Keratinocyte (primary cell): ENCODE measurements at regions not wholly inside any gene's neighbourhood (a gene's known extent, or its start where the extent isn't known, plus 50 kb on each side); places are given as distances from the start of the nearest gene placed in this dataset.

Experiments
- DNase-seq: peaks from one replicate; pipeline ENCODE4 v3.0.0-alpha.2; 2011; ENCODE audit warnings: low read depth, missing footprints, low spot score
- FAIRE-seq: peaks from 2 replicates; lab custom pipeline; 2011; peaks lifted over from hg19 to GRCh38; lab: Jason Lieb, UNC
- H2AFZ ChIP-seq: 2 replicates; pipeline ENCODE4 v1.6.0; 2012; ENCODE audit warnings: low read length, control low read depth, inconsistent platforms; ENCODE audit not compliant: control insufficient read depth
- H3K27ac ChIP-seq: 2 replicates; pipeline ENCODE4 v1.5.1; 2011; ENCODE audit warnings: low read length; ENCODE audit not compliant: control insufficient read depth, insufficient read depth
- H3K27me3 ChIP-seq: 3 replicates; pipeline ENCODE4 v1.6.0; 2011; ENCODE audit warnings: low read length; ENCODE audit not compliant: control insufficient read depth, insufficient read depth; ENCODE audit errors: extremely low read depth
- H3K36me3 ChIP-seq, 2 experiments: 2 replicates in 1 of 2; 3 replicates in 1 of 2; pipeline ENCODE4 v1.5.1; 2011; ENCODE audit warnings: low read length in 2 of 2, mild to moderate bottlenecking in 1 of 2; ENCODE audit not compliant: control insufficient read depth in 2 of 2, insufficient read depth in 2 of 2; ENCODE audit errors: extremely low read depth in 1 of 2
- H3K4me1 ChIP-seq: 3 replicates; pipeline ENCODE4 v1.5.1; 2011; ENCODE audit warnings: low read length; ENCODE audit not compliant: control insufficient read depth, insufficient read depth; ENCODE audit errors: extremely low read depth
- H3K4me2 ChIP-seq: 3 replicates; pipeline ENCODE4 v1.6.0; 2011; ENCODE audit warnings: low read depth, low read length; ENCODE audit not compliant: control insufficient read depth, insufficient read depth; ENCODE audit errors: extremely low read depth
- H3K4me3 ChIP-seq, 3 experiments: fragments of 200-600 bp in 1 of 3; sonication (generic) in 1 of 3; 2 replicates in 2 of 3; 3 replicates in 1 of 3; pipeline ENCODE4 v1.5.1; 2011 to 2016; ENCODE audit warnings: low read length in 3 of 3, mild to moderate bottlenecking in 3 of 3, control low read depth in 2 of 3, inconsistent platforms in 1 of 3, low read depth in 1 of 3, mixed read lengths in 1 of 3, mixed run types in 1 of 3, moderate library complexity in 1 of 3; ENCODE audit not compliant: control insufficient read depth in 2 of 3, insufficient read depth in 2 of 3; ENCODE audit errors: extremely low read depth in 1 of 3
- H3K79me2 ChIP-seq: 2 replicates; pipeline ENCODE4 v1.6.0; 2012; ENCODE audit warnings: low read length; ENCODE audit not compliant: control insufficient read depth, insufficient read depth
- H3K9ac ChIP-seq: 3 replicates; pipeline ENCODE4 v1.6.0; 2011; ENCODE audit warnings: low read length; ENCODE audit not compliant: control insufficient read depth, insufficient read depth; ENCODE audit errors: extremely low read depth
- H3K9me1 ChIP-seq: 3 replicates; pipeline ENCODE4 v1.6.0; 2011; ENCODE audit warnings: low read length; ENCODE audit not compliant: control insufficient read depth, insufficient read depth; ENCODE audit errors: extremely low read depth
- H3K9me3 ChIP-seq: 2 replicates; pipeline ENCODE4 v1.5.1; 2012; ENCODE audit warnings: low read depth, low read length; ENCODE audit not compliant: control insufficient read depth
- H4K20me1 ChIP-seq: 3 replicates; pipeline ENCODE4 v1.6.0; 2011; ENCODE audit warnings: low read length; ENCODE audit not compliant: control insufficient read depth, insufficient read depth; ENCODE audit errors: extremely low read depth
- CTCF ChIP-seq, 3 experiments: IDR thresholded peaks in 1 of 3; conservative IDR thresholded peaks in 1 of 3; optimal IDR thresholded peaks in 1 of 3; 2 replicates in 2 of 3; 3 replicates in 1 of 3; pipeline versions ENCODE3 to v1.5.1; 2011; ENCODE audit warnings: low read length in 3 of 3, mild to moderate bottlenecking in 3 of 3, moderate library complexity in 2 of 3, control low read depth in 1 of 3, inconsistent platforms in 1 of 3; ENCODE audit not compliant: insufficient read depth in 2 of 3; ENCODE audit errors: extremely low read depth in 1 of 3
- EZH2 ChIP-seq: IDR thresholded peaks from one replicate; pipeline ENCODE4 v1.6.1; 2012; ENCODE audit warnings: inconsistent platforms, mild to moderate bottlenecking, low read length, moderate library complexity
- dilution Hi-C: fragments of 300-500 bp; cut with MboI; formaldehyde crosslinking; loops from one replicate; pipeline ENCODE4 v1.7.0; 2020; ENCODE audit warnings: low sequenced_read_pairs; ENCODE audit not compliant: extremely low pct_ligation_motif_present

- Histone ChIP-seq H3K9me1 (no peaks in the 10 kb centered on the region), H3K79me2 (no peaks in the 10 kb centered on the region), H3K4me3 (no peak overlapping the region), H3K27me3 (no peaks in the 10 kb centered on the region), H4K20me1 (no peaks in the 10 kb centered on the region), H3K27ac (no peak overlapping the region), H3K9me3 (no peaks in the 10 kb centered on the region), H3K4me2 (no peak overlapping the region), H2AFZ (no peak overlapping the region), H3K4me1 (no peaks in the 10 kb centered on the region), H3K36me3 (no peaks in the 10 kb centered on the region), H3K9ac (no peak overlapping the region)
- DNase-seq = no peak
- FAIRE-seq = no peak
- dilution Hi-C loops = no loop called here
- TF ChIP-seq CTCF (optimal IDR thresholded peaks at IDR 0.05 in 1 of 3, IDR thresholded peaks at IDR 0.05 in 1 of 3, conservative IDR thresholded peaks at IDR 0.05 in 1 of 3; ENCODE audit: extremely low read depth in 1 of 3, insufficient read depth in 2 of 3, low read length in 3 of 3) (no peak), EZH2 (no peak)
These were observed 59.2 kb upstream of the FSHB start for GRCh38 chr11:30171661-30172060.

- Histone ChIP-seq H3K9me3 (no peaks in the 10 kb centered on the region), H3K79me2 (no peaks in the 10 kb centered on the region), H2AFZ (no peak overlapping the region), H3K4me3 (no peak overlapping the region), H3K27ac (no peak overlapping the region), H3K27me3 (no peaks in the 10 kb centered on the region), H3K4me2 (no peak overlapping the region), H3K4me1 (no peaks in the 10 kb centered on the region), H3K9ac (no peak overlapping the region), H4K20me1 (no peaks in the 10 kb centered on the region), H3K36me3 (no peaks in the 10 kb centered on the region), H3K9me1 (no peaks in the 10 kb centered on the region)
- DNase-seq = no peak
- dilution Hi-C loops = no loop called here
- TF ChIP-seq EZH2 = no peak
- TF ChIP-seq CTCF (optimal IDR thresholded peaks at IDR 0.05 in 1 of 3, IDR thresholded peaks at IDR 0.05 in 1 of 3, conservative IDR thresholded peaks at IDR 0.05 in 1 of 3; ENCODE audit: extremely low read depth in 1 of 3, insufficient read depth in 2 of 3, low read length in 3 of 3) = no peak
- FAIRE-seq = no peak
These were observed 58.7 kb upstream of the FSHB start for GRCh38 chr11:30172158-30172557.
